ENCODE measurements at regions not wholly inside any gene's neighbourhood (a gene's known extent, or its start where the extent isn't known, plus 50 kb on each side); places are given as distances from the start of the nearest gene placed in this dataset.

GRCh38 chr2:7375901-7376300, 458.7 kb downstream of the RNF144A start:
- TF ChIP-seq CTCF (IDR thresholded peaks at IDR 0.05) (no peak), POLR2A (IDR thresholded peaks at IDR 0.05) (no peak), EP300 (IDR thresholded peaks at IDR 0.05) (no peak), POLR2AphosphoS5 (IDR thresholded peaks at IDR 0.05) (no peak)

GRCh38 chr2:7377916-7378569, 460.8 kb downstream of the RNF144A start:
- H3K36me3 ChIP-seq, result no peaks in the 10 kb centered on the region
- no peak for TF ChIP-seq EP300 (IDR thresholded peaks at IDR 0.05)
- TF ChIP-seq POLR2AphosphoS5 (IDR thresholded peaks at IDR 0.05), result no peak
- no peak for TF ChIP-seq POLR2A (IDR thresholded peaks at IDR 0.05)
- TF ChIP-seq CTCF (IDR thresholded peaks at IDR 0.05), result peak in 1 of 4 experiments; percentile 21
- intact Hi-C loops (cut with DNase I), result no loop called here
- no peaks in the 10 kb centered on the region for H3K9me3 ChIP-seq
- DNase-seq, result peak; percentile 66
- peaks cover 0 to 9% (median 4%) of the 10 kb centered on the region in 4 donors for H3K4me1 ChIP-seq
- 52 to 57% methylated on average over 12 of the region's 12 CpGs for WGBS, 2 donors
- H3K4me3 ChIP-seq, result no peak overlapping the region
- no peaks in the 10 kb centered on the region for H3K27me3 ChIP-seq
- H3K27ac ChIP-seq, result no peak overlapping the region

More at GRCh38 chr2:7375901-7376300, 458.7 kb downstream of the RNF144A start:
- Histone ChIP-seq H3K4me1 (peaks cover 0 to 9% (median 4%) of the 10 kb centered on the region in 4 donors), H3K27me3 (no peaks in the 10 kb centered on the region), H3K36me3 (no peaks in the 10 kb centered on the region), H3K4me3 (no peak overlapping the region), H3K9me3 (no peaks in the 10 kb centered on the region), H3K27ac (no peak overlapping the region)
- intact Hi-C loops (cut with DNase I), result no loop called here
- no peak for DNase-seq

GRCh38 chr2:7378591-7378990, 461.4 kb downstream of the RNF144A start:
- DNase-seq, result no peak
- H3K4me3 ChIP-seq, result no peak overlapping the region
- 64 to 85% methylated on average over 12 of the region's 12 CpGs for WGBS, 2 donors
- TF ChIP-seq EP300 (IDR thresholded peaks at IDR 0.05) (no peak), POLR2AphosphoS5 (IDR thresholded peaks at IDR 0.05) (no peak), CTCF (IDR thresholded peaks at IDR 0.05) (no peak), POLR2A (IDR thresholded peaks at IDR 0.05) (no peak)
- H3K9me3 ChIP-seq, result no peaks in the 10 kb centered on the region
- no peaks in the 10 kb centered on the region for H3K36me3 ChIP-seq
- intact Hi-C loops (cut with DNase I), result no loop called here
- H3K27me3 ChIP-seq, result no peaks in the 10 kb centered on the region
- peaks cover 0 to 9% (median 4%) of the 10 kb centered on the region in 4 donors for H3K4me1 ChIP-seq
- no peak overlapping the region for H3K27ac ChIP-seq

- WGBS, 2 donors, result 74 to 91% methylated on average over 3 of the region's 3 CpGs
- H3K27me3 ChIP-seq, result no peaks in the 10 kb centered on the region
- no peak for TF ChIP-seq EP300 (IDR thresholded peaks at IDR 0.05)
- TF ChIP-seq POLR2AphosphoS5 (IDR thresholded peaks at IDR 0.05), result no peak
- TF ChIP-seq CTCF (IDR thresholded peaks at IDR 0.05), result no peak
- no peak for TF ChIP-seq POLR2A (IDR thresholded peaks at IDR 0.05)
- intact Hi-C loops (cut with DNase I), result no loop called here
- peaks cover 0 to 9% (median 4%) of the 10 kb centered on the region in 4 donors for H3K4me1 ChIP-seq
- no peaks in the 10 kb centered on the region for H3K36me3 ChIP-seq
- H3K27ac ChIP-seq, result no peak overlapping the region
- H3K4me3 ChIP-seq, result no peak overlapping the region
- no peaks in the 10 kb centered on the region for H3K9me3 ChIP-seq
- DNase-seq, result no peak
Observed at GRCh38 chr2:7379799-7380198, 462.6 kb downstream of the RNF144A start.
